NOMO-1 treated with dmso at 0.1 percent for 144 hours (cell line): ENCODE measurements at regions not wholly inside any gene's neighbourhood (a gene's known extent, or its start where the extent isn't known, plus 50 kb on each side); places are given as distances from the start of the nearest gene placed in this dataset.
"Not testable (repeated sequence)": the region's sequence is repeated elsewhere in the genome, so short reads cannot be mapped to it uniquely, and the experiment has no call there.

ENCODE experiments used
- DNase-seq: peaks from one replicate; lab custom pipeline; 2025; ENCODE audit not compliant: unreplicated experiment; lab: John Stamatoyannopoulos, UW

DNA sequence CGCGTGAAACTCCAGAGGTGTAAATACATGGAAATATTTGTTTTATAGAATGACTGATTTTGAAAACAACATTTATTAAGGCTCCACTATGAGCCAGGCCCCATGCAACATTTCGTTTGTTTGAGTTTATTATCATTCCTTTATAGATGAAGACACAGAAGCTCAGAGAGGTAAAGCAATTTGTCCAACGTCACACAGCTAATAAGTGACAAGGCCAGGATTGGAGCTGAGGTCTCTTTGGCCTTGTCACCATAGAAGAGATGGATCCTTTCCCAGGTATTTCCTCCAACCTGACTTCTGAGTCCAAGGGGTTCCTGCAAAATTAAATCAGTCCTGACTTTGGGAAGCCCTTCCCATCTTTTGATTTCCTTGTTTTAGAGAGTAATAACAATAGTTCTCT lies 98.0 kb downstream of the SYF2 start:
- no peak for DNase-seq

DNA sequence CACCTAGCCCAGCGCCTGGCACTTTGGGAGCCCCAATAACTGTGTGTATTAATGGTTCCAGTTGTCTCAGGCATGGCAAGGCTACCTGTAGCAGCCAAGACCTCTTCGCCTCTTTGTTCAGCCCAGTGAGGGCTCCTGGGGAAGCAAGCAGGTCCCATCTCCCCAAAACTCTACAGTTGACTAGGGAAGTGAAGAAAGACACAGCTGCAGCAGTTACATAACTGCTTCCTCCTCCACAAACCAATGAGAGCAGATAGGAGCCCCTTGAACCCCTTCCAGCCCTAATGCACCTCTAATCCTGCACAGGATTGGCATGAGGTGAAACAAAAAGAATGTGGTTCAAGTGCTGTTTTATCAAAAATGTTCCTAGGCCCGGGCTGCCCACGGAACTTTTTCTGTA lies 100.5 kb downstream of the SYF2 start:
- DNase-seq: peak; percentile 46

DNA sequence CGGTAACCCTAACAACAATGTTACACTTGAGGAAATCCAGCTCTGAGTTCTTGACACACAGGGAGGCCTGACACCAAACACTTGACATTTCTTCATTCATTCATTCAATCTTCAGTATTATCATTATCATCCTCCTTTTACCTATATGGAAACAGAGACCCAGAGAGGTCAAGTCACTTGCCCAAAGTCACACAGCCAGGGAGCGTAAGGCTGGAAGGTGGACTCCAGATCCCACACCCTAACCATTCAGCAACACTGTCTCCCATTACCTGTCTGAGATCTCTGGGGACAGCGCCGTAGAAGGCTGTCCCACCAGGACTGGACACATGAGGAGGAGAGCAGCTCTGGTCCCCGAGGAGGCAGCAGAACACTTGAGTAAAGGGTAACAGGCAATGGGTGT lies 101.4 kb downstream of the SYF2 start:
- no peak for DNase-seq

DNA sequence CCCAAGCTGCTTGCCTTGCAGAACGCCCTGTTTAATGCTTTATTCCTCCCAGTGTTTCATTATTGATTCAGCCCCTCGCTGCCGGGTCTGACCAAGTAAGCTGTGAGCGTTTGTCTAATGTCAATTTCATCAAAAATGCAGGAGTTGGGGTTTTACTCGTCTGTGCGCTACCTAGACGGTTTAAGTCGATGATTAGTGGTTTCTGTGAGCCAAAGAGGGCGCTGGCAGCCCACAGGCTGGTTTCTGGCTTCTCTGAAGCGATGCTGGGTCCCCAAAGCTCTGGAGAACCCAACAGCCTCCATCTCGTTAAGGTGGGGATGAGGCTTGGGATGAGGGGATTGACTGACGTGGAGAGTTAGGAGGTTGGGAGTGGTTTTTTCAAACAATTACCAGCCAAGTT lies 102.9 kb downstream of the SYF2 start:
- no peak for DNase-seq

DNA sequence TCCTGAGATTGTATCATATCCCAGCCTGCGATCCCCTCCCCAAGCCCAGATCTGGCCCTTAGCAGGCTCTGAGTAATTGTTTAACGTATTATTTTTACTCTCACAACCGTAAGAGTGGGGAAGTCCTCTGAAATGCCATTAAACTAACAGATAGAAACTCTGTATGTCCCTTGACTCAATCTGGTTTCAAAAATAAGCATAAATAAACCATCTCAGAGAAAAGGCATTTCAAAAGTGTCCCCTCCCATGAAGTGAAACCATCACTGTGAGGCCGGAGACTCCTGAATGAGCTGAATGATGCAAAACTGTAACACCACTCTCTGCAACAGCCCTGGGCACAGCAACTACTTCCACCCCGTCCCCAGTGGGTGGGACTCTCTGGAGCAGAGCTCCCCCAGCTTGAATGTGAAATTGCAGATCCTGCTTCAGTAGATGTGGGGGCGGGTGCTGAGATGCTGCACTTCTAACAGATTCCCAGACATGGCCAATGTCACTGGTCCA lies 104.1 kb downstream of the SYF2 start:
- no peak for DNase-seq

DNA sequence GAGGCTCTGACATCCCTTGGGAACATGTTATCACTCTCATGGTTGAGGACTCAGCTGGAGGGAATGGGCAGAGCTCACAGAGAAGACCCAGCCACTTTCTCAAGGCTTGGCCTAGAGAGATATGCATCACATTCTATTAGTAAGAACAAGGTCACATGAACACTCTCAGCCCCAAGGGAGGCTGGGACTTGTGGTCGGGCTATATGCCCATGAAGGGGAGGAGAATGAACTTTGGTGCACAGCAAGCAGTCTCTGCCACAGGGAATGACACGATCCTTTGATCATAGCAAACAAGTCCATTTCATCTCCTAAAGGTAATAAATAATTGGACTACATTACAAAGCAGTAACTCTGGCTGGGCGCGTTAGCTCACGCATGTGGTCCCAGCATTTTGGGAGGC lies 105.7 kb downstream of the SYF2 start:
- DNase-seq: no peak

DNA sequence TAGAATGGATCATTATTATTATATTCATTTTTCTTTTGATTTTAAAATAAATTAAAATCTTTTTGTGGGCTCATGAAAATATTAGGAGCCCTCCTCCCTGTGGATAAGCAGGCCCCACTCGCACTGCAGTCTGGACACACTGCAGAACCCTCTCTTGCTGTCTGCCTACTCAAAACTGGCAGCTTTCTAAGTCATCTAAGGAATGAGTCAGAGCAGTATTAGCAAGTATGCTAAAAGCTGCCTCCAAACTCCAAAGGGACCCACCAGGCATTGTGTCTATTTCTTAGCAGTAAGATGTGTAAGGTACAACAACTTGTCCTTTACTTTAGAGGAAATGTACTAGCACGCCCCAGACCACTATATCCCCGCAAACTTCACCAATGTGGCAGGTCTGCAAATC lies 108.8 kb downstream of the SYF2 start:
- no peak for DNase-seq

DNA sequence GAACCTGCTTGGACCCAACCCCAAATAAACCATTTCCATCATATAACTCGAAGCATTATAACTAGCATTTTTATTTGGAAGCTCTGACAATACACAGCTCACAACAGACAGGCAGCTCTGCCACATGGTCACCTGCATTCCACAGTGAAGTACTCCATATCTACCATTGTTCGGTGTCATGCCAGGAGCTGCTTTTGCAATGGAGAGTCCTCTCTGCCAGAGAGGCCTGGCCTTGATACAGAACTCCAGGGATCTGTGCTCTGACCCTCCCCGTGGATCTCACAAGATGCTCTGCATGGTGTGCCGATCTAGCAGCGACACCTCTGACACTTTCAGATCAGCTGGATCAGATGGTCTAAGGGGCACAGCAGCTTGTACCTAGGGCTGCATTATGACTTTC lies 109.6 kb downstream of the SYF2 start:
- no peak for DNase-seq

DNA sequence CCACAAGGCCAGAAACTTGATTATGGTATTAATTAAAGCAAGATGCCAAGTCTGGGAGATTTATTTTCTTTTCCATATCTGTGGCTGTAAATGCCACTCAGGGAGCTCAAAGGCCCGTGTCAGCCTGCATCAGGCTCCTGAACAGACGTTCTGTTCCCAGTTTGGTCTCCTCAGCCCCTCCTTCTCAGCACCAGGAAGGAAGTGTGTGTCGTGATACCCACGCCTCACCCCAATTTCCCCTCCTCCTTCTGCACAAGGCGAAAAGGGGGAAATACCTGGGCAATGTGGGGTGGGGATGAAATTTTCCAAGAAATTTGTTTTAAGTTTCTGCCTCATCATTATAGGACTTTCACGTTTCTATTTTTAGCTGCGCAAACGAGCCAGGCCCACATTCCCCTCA lies 112.0 kb downstream of the SYF2 start:
- DNase-seq: no peak

DNA sequence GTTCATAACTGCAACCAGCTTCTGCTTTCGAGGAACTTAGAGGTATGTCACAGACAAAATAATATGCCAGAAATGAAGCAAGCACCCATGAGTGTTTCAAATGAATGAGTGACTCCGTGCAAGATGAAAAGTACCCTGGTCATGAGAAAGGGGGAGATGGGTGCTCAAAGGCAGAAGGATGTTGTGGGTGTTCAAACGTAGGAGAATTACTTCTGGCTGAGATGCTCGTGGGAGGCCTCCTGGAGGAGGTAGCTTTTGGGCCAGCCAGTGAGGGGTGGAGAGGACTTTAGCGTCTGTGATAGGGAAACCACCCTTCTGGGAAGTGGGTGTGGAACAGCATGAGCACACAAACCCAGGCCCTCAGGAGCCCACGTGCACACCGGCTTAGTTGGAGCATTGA lies 113.8 kb downstream of the SYF2 start:
- no peak for DNase-seq

DNA sequence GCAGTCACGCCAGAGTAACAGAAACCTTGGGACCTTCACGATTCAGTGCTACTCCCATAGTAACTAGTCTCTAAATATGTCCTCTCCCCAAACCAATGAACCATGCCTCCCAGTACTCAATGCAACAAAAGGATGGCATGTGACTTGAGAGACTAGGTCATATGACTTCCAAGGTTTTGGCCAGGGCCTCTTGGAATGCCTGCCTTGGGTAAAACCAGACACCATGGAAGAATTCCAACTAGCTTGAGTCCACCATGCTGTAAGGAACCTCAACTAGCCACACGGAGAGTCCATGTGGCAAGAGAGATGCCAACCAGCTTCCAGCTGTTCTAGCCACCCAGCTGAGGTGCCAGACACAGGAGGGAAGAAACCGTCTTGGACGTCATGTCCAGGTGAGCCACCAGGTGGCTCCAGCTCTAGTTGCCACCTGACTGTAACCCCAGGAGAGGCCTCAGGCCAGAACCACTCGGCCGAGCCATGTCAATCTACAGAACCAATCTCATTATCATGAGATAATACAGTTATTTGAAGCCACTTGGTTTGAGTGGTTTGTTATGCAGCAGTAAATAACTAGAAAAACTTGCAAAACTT lies 115.0 kb downstream of the SYF2 start:
- DNase-seq: no peak

DNA sequence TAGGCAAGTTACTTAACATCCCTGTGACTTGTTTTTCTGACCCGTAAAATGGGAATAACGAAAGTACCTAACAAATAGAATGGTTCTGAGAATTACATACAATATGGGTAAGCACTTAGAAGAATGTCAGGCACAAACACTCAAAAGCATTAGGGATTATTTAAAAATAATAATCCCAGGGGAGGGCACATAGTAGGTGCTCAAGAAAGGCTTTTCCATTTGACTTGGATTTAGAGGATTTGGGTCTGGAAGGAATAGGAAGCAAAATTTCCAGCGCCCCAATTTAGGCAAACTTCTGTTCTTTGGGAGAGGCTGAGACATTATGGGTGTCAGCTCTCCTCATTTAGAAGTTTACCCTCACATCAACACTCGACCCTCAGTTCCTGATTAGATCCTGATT lies 115.5 kb downstream of the SYF2 start:
- DNase-seq: no peak

DNA sequence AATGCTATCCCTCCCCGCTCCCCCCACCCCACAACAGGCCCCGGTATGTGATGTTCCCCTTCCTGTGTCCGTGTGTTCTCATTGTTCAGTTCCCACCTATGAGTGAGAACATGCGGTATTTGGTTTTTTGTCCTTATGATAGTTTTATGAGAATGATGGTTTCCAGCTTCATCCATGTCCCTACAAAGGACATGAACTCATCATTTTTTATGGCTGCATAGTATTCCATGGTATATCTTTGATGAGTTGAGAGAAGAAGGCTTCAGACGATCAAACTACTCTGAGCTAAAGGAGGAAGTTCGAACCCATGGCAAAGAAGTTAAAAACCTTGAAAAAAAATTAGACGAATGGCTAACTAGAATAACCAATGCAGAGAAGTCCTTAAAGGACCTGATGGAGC lies 116.2 kb downstream of the SYF2 start:
- DNase-seq: not testable (repeated sequence)

DNA sequence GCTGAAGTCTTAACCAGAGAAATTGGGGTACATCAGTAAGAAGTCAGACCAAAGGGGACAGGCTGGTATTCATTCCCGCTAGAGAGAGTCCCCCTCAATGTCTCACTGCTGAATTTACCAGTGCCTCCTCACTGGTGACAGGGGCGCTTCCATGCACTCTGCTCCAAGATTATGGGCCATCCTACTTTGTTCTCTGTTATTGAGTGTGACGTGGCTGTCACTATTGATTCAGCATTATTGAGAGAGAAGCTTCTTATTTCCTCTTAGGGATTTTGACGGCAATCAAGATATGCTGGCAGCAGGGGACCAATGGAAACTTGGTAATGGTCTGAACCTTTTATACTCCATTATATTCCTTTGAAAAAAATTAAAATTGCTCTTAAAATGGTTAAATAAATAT lies 118.6 kb downstream of the SYF2 start:
- no peak for DNase-seq

DNA sequence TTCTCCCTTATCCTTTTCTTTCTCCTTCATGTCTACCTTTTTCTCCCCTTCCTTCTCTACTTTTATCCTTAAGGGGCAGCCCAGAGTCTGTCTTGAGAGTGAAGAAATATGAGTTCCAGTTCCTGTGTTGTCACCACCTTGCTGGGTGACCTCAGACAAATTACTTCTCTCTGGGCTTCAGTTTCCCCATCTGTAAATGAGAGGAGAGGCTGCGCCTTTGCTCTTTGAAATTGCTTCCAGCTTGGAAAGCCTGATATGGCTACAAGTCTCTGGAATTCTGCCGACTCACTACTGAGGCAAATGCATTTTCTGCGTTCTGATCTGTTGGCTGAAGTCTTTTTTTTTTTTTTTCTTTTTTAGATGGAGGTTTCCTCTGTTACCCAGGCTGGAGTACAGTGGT lies 119.2 kb downstream of the SYF2 start:
- DNase-seq: peak; percentile 43

DNA sequence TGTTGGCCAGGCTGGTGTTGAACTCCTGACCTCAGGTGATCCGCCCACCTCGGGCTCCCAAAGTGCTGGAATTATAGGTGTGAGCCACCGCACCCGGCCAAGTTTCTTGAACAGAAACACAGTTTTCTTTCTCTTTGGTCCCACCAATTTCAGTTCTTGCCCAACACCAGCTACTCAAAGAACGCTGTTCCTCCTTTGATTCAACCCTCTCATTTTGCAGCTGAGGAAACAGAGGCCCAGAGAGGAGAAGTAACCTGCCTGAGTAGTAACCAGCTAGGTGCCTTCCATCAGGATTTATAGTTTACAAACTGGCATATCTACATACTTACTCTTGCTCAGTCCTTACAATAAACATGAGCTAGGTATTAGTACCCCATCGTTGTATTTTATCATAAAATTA lies 119.9 kb downstream of the SYF2 start:
- peak; percentile 45 for DNase-seq

DNA sequence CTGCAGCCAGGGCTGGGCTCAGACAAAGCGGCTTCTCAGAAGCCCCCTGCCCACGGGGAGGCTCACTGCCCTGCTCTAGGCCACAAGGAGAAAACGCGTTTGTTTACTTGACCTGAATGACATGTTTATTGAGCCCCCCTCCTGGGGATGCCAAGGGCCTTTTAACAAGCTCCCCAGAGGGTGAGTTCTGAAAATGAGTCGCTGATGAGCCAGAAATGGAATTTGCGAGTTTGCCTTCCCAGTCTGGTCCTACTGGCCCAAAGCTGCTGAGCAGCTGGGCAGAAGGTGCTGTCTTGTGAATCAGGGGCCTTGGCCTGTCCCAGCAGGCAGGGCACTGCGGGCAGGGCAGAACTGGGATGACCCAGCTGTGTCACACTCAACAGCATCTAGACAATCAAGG lies 120.6 kb downstream of the SYF2 start:
- no peak for DNase-seq

DNA sequence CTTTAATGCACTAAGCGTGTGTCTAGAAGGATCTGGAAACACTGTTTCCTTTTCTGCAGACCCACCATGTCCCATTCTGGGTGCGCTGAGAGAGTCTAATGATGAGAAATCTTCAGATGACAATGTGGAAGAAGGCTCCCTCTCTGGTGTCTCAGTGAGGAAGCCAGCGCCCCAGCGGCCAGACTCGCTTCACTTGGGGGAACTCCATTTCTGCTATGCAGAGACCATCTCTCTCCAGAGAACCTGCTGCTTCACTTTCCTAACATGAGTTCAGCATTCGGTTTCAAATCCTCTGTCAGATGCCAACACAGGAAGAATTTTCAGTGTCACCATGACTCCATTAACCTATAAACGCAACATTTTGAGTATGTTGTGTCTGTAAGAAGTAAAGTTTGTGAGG lies 121.8 kb downstream of the SYF2 start:
- DNase-seq: no peak

DNA sequence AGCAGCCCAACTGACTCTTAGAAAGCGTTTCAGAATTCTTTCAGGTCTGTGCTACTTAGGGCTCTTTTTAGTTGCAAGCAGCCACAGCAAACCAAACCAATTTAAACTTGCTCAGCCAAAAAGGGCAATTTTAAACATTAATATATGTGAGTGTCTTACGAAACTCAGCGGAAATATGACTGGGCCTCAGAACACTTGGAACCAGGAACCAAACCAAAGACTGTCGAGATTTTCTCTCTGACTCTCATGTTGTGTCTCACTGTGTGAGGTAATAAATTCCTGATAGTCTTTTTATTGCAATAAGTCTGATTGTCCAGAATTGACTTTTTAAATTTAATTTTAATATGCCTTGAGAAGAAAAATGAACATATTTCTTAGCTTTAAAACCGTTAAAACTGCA lies 122.3 kb downstream of the SYF2 start:
- peak; percentile 64 for DNase-seq

DNA sequence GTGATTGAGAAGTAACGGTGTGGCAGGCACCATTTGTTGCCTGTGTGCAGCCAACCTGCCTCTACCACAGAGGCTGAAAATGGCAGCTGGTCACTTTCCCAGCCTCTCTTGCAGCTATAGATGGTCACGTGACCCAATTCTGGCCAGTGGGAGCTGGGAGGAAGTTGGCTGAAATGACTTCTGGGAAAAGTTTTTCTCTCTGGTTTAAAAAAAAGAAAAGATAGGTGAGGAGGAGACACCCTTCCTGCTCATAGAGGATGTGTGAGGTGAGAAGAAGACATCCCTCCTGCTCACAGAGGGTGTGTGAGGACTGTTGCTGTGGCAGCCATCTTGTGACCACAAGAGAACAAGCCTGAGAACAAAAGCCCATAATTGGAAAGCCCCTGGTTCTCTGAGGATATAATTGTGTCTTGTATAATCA lies 122.8 kb downstream of the SYF2 start:
- DNase-seq: no peak

DNA sequence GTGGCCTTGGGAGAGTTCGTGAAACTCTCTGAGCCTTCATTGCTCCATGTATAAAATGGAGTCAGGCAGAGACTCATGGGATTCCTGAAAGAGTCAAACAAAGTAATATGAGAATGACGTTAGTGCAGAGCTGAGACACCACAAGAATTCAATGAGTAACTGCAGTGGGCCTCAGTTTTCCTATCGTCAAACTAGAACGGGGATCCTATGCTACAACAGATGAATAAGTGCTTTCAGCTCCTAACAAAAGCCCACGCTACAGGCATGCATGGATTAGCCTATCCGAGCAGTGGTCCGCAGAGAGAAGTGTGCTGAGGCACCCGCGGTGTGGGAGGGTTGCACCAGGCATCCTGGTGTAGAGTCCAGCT lies 124.7 kb downstream of the SYF2 start:
- DNase-seq: no peak

DNA sequence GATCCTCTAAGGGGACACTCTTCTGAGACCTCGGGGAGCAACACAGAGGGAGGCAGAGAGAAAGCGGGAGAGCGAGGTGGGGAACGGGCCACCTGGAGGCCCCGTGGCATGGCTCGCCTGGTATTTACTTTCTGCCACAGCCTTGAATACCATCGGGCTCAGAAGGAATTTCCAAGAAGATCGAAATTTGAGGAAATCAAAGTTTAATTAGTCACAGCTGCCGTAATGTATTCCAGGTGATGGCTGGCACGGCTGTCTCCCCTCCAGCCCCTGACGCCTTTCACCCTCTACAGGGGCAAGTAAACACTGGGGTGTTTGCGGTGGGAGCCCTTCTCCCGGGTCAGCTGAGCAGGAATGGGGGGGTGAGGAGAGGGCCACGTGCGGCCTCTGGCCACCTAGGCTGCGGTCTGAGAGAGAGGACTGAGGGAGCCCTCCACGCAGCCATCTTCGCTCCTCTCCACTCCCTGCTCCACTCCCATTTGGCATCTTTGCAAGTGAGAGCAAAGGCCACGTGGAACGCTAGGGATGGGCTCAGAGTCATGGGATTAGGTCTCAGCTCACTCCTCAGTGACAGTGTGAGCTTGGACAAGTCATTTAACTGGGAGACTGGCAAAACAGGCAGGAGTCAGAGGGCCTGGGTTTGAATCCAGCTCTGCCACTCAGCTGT lies 125.2 kb downstream of the SYF2 start:
- no peak for DNase-seq

DNA sequence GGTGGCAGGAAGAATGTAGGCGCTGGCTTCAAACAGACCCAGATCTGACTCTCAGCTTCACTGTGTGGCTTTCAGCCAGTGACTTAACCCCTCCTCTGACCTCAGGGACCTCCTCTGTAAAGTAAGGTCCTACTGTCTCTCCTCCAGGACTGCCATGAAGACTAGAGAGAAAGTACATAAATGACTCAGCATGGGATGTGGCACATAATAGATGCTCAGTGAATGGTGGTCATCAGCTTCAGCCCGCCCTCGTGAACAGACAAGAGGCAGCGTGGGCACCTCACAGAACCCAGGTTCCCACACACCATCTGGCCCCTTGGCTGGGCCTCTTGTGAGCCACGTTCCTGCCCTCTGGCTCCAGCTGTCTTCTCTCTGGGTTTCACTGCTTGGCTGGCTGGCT lies 126.0 kb downstream of the SYF2 start:
- DNase-seq: no peak
